Uterus (tissue), 2 donors: ENCODE measurements at regions not wholly inside any gene's neighbourhood (a gene's known extent, or its start where the extent isn't known, plus 50 kb on each side); places are given as distances from the start of the nearest gene placed in this dataset.

Source experiments
- CTCF ChIP-seq, 4 experiments: fragments of 200-600 bp in 2 of 4; fragments of 450-650 bp in 2 of 4; sonication (generic) in 2 of 4; IDR thresholded peaks; one replicate each; pipeline ENCODE4 v1.5.1; 2016 to 2019; ENCODE audit warnings: antibody characterized with exemption in 4 of 4, mild to moderate bottlenecking in 2 of 4, moderate library complexity in 1 of 4
- POLR2A ChIP-seq, 2 donors: fragments of 450-650 bp; IDR thresholded peaks; one replicate each; pipeline ENCODE4 v1.6.1; 2016; ENCODE audit warnings: antibody characterized with exemption in 2 of 2, mild to moderate bottlenecking in 1 of 2, moderate library complexity in 1 of 2

GRCh38 chr13:50187352-50188029 is 172.2 kb downstream of the KCNRG start:
- TF ChIP-seq CTCF (IDR thresholded peaks at IDR 0.05) (no peak), POLR2A (IDR thresholded peaks at IDR 0.05) (no peak)
